ENCODE measurements at regions not wholly inside any gene's neighbourhood (a gene's known extent, or its start where the extent isn't known, plus 50 kb on each side); places are given as distances from the start of the nearest gene placed in this dataset.

DNA sequence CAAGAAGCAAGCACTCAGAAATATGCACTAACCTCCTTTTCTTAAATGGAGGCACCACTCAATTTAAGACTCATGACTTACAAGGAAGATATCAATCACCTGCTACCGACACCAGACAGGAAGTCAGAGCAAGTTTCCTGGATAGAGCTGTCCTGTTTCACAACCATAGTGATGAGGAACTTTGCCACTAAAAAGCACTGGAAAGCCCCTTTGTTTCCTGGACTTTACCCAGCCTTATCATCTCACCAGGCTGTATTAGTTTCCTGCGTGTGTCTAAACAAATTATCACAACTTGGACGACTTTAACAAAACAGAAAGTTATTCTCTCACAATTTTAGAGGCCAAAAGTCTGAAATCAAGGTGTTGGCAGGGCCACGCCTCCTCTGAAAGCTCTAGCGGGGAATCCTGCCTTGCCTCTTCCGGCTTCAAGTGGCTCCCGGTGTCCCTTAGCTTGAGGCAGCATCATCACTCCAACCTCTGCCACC is 253.8 kb upstream of the STXBP5 start:
- no peak overlapping the region for H3K4me3 ChIP-seq (ENCODE audit: low read length)
- no peaks in the 10 kb centered on the region for H3K4me1 ChIP-seq (ENCODE audit: control insufficient read depth, low read depth, low read length)
- H3K9ac ChIP-seq (ENCODE audit: low read length): no peak overlapping the region
- no peaks in the 10 kb centered on the region for H3K27me3 ChIP-seq (ENCODE audit: control insufficient read depth, insufficient read depth, low read length)
- no peak overlapping the region for H3K27ac ChIP-seq (ENCODE audit: low read length)
- H3K9me3 ChIP-seq (ENCODE audit: control insufficient read depth, low read depth, low read length): no peaks in the 10 kb centered on the region
- H3K36me3 ChIP-seq (ENCODE audit: control insufficient read depth, low read depth, low read length): no peaks in the 10 kb centered on the region

DNA sequence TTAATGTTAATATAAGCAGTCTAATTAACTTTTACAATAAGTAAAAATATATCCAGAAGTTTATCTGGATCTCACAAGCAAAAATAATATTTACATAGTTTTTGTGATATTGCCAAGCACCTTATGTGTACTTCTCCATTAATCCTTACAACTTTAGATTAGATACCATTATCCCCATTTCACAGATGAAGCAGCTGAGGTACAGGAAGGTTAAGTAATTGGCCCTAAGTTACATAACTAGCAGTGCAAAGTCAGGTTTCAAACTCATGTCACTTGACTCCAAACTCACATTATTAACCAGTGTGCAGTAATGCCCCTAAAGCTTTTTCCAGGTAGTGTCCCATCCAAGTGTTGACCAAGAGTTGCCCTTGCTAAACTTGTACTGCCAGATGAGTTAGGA is 248.6 kb upstream of the STXBP5 start:
- no peak overlapping the region for H3K27ac ChIP-seq (ENCODE audit: low read length)
- no peaks in the 10 kb centered on the region for H3K9me3 ChIP-seq (ENCODE audit: control insufficient read depth, low read depth, low read length)
- no peak overlapping the region for H3K9ac ChIP-seq (ENCODE audit: low read length)
- H3K27me3 ChIP-seq (ENCODE audit: control insufficient read depth, insufficient read depth, low read length): no peaks in the 10 kb centered on the region
- H3K4me3 ChIP-seq (ENCODE audit: low read length): no peak overlapping the region
- no peaks in the 10 kb centered on the region for H3K4me1 ChIP-seq (ENCODE audit: control insufficient read depth, low read depth, low read length)
- H3K36me3 ChIP-seq (ENCODE audit: control insufficient read depth, low read depth, low read length): no peaks in the 10 kb centered on the region

DNA sequence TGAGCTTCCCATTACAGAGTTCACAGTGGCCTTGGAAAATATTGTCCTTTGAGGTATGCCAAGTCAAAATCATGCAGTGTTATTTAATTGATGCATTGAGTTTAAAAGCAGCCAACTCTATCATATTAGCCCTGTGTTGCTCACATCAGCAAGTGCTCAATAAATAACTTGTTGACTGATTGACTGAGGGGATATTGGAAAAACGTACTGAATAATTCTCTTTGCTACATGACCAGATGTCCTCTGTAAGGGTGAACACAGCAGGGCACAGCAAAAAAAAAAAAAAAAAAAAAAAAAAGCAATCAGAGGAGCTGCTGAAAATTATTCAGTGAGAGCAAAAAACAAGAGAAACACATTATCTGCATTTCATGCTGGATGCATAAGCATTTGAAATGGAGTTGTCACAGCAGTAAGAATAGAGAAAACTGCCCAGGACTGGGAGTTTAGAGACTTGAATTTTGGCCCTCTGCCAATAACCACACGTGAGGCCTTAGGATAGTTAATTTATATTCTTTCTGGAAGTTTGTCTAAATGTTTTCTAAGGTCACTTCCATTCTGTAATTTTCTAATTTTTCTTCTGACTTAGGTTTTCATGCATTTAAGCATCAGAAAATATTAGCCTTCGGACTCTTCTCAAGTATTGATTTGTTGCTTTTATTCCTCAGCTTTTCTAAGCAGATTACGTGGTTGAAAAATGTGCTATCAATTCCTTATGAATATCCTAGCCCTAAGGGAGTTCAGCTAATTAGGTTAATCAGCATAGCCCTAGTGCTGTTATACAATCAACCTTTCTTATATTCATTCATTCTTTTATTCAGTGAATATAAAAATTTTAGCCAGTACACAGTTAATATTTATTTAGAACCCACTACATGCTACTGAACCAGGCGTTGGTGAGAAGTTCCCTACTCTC is 246.8 kb upstream of the STXBP5 start:
- Histone ChIP-seq H3K4me1 (ENCODE audit: control insufficient read depth, low read depth, low read length) (no peaks in the 10 kb centered on the region), H3K9ac (ENCODE audit: low read length) (no peak overlapping the region), H3K4me3 (ENCODE audit: low read length) (no peak overlapping the region), H3K9me3 (ENCODE audit: control insufficient read depth, low read depth, low read length) (no peaks in the 10 kb centered on the region), H3K27me3 (ENCODE audit: control insufficient read depth, insufficient read depth, low read length) (no peaks in the 10 kb centered on the region), H3K36me3 (ENCODE audit: control insufficient read depth, low read depth, low read length) (no peaks in the 10 kb centered on the region), H3K27ac (ENCODE audit: low read length) (no peak overlapping the region)

DNA sequence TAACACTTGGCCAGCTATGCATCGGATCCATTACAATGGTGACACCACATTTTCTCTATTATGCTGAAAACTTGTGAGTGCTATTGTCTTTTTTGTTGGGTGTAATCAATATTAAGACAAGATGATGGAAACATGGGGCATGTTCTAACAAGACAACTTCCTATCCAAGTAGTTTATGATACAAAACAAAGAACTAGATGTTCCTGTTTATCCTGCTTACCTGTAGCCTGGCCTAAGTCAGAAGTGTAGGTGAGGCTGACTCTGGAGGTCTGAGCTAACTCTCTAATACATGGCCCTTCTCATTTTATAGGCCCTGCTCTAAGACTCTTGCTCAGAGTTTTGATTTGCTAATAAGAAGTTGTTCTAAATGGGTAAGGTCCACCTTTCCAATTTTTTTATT is 242.4 kb upstream of the STXBP5 start:
- Histone ChIP-seq H3K9me3 (ENCODE audit: control insufficient read depth, low read depth, low read length) (peaks cover 12% of the 10 kb centered on the region), H3K4me1 (ENCODE audit: control insufficient read depth, low read depth, low read length) (no peaks in the 10 kb centered on the region), H3K9ac (ENCODE audit: low read length) (no peak overlapping the region), H3K4me3 (ENCODE audit: low read length) (no peak overlapping the region), H3K27ac (ENCODE audit: low read length) (no peak overlapping the region), H3K36me3 (ENCODE audit: control insufficient read depth, low read depth, low read length) (no peaks in the 10 kb centered on the region), H3K27me3 (ENCODE audit: control insufficient read depth, insufficient read depth, low read length) (no peaks in the 10 kb centered on the region)

DNA sequence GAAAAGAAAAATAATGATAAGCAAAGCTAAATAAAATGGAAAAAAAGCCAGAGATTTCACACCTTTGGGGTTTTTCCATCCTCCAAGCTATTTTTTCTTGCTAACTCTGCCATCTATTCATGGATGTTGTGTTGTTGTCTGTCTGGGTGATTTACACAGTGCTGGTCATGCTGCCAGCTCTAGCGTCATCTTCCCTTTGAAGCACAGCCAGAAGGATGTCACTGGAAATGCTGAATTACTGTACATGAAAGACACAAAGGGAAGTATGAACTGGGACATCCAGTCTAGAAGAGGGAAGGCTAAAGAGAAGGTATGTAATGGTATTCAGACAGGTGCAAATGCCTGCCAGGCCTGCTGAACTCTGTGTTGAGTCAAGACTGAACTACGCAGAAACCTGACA is 241.9 kb upstream of the STXBP5 start:
- H3K4me1 ChIP-seq (ENCODE audit: control insufficient read depth, low read depth, low read length): no peaks in the 10 kb centered on the region
- H3K27me3 ChIP-seq (ENCODE audit: control insufficient read depth, insufficient read depth, low read length): no peaks in the 10 kb centered on the region
- no peak overlapping the region for H3K4me3 ChIP-seq (ENCODE audit: low read length)
- no peak overlapping the region for H3K27ac ChIP-seq (ENCODE audit: low read length)
- H3K9me3 ChIP-seq (ENCODE audit: control insufficient read depth, low read depth, low read length): peaks cover 12% of the 10 kb centered on the region
- H3K36me3 ChIP-seq (ENCODE audit: control insufficient read depth, low read depth, low read length): no peaks in the 10 kb centered on the region
- H3K9ac ChIP-seq (ENCODE audit: low read length): no peak overlapping the region

DNA sequence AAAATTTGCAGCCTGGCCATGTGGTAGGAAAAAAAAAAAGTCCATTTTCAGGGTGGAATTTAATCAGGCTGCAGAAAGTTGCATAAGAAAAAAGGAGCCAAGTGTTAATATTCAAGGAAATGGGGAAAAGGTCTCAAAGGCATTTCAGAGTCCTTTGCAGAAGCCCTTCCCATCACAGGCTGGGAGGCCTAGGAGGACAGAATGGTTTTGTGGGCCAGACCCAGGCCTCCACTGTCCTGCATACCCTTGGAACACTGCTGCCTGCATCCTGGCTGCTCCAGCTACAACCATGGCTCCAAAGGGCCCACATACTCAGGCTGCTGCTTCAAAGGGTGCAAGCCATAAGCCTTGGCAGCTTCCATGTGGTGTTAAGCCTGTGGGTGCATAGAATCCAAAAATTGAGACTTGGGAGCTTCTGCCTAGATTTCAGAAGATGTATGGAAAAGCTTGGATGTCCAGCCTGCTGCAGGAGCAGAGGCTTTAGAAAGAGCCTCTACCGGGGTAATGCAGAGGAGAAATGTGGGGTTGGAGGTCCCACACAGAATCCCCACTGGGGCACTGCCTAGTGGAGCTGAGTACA is 239.0 kb upstream of the STXBP5 start:
- no peak overlapping the region for H3K9ac ChIP-seq (ENCODE audit: low read length)
- no peaks in the 10 kb centered on the region for H3K36me3 ChIP-seq (ENCODE audit: control insufficient read depth, low read depth, low read length)
- no peak overlapping the region for H3K27ac ChIP-seq (ENCODE audit: low read length)
- no peak overlapping the region for H3K4me3 ChIP-seq (ENCODE audit: low read length)
- peaks cover 12% of the 10 kb centered on the region for H3K9me3 ChIP-seq (ENCODE audit: control insufficient read depth, low read depth, low read length)
- H3K4me1 ChIP-seq (ENCODE audit: control insufficient read depth, low read depth, low read length): no peaks in the 10 kb centered on the region
- no peaks in the 10 kb centered on the region for H3K27me3 ChIP-seq (ENCODE audit: control insufficient read depth, insufficient read depth, low read length)

DNA sequence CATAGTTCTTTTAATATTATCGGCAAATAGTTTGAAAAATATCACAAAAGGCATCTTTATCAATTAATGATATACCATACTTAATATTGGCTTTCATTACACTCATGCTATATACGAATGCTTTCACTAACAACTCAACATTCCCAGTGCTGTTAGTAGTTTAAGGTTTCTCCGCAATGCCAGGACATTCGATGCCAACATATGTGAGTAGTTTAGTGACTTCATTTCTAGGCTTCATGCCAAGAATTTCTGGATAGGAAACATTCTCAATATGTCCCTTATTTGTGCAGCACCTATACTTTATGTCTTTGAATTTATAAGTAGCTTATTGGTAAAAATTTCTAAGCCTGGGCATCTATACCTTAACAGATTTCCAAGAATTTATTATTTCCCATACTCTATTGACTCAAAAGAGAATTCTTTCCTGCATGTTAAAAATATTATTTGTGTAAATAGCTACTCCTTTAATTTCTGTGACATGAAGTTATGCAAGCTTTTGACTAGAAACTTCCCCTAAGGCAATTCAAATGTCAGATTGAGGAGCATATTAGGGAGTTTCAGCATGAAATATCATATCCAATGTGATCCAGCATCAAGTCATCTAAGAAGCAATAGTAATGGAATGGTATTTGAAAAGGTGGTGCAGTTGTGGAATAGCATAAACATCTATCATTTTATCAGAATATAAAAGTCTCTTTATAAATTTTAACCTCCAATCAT is 236.0 kb upstream of the STXBP5 start:
- Histone ChIP-seq H3K27me3 (ENCODE audit: control insufficient read depth, insufficient read depth, low read length) (no peaks in the 10 kb centered on the region), H3K27ac (ENCODE audit: low read length) (no peak overlapping the region), H3K4me1 (ENCODE audit: control insufficient read depth, low read depth, low read length) (no peaks in the 10 kb centered on the region), H3K4me3 (ENCODE audit: low read length) (no peak overlapping the region), H3K36me3 (ENCODE audit: control insufficient read depth, low read depth, low read length) (no peaks in the 10 kb centered on the region), H3K9ac (ENCODE audit: low read length) (no peak overlapping the region), H3K9me3 (ENCODE audit: control insufficient read depth, low read depth, low read length) (peaks cover 12% of the 10 kb centered on the region)

DNA sequence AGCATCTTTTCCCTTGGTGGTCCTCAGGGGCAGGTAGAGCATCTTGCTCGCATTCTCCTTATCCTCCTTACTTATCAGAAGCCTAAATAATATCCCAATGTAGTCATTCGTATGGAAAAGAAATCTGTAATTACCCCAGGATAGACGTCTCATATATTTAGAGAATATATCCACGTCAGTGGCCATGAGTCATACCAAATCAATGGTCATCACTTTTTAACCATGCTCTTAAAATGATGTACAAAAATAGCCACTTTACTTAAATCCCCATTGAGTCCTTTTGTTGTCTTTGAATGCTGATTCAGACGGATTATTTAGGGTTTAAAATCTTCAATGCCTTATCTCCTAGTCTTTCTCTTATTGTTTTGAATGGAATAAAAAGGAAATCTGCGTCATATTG is 231.7 kb upstream of the STXBP5 start:
- H3K27me3 ChIP-seq (ENCODE audit: control insufficient read depth, insufficient read depth, low read length): no peaks in the 10 kb centered on the region
- no peaks in the 10 kb centered on the region for H3K4me1 ChIP-seq (ENCODE audit: control insufficient read depth, low read depth, low read length)
- H3K27ac ChIP-seq (ENCODE audit: low read length): no peak overlapping the region
- H3K36me3 ChIP-seq (ENCODE audit: control insufficient read depth, low read depth, low read length): no peaks in the 10 kb centered on the region
- no peak overlapping the region for H3K9ac ChIP-seq (ENCODE audit: low read length)
- H3K4me3 ChIP-seq (ENCODE audit: low read length): no peak overlapping the region
- no peaks in the 10 kb centered on the region for H3K9me3 ChIP-seq (ENCODE audit: control insufficient read depth, low read depth, low read length)

DNA sequence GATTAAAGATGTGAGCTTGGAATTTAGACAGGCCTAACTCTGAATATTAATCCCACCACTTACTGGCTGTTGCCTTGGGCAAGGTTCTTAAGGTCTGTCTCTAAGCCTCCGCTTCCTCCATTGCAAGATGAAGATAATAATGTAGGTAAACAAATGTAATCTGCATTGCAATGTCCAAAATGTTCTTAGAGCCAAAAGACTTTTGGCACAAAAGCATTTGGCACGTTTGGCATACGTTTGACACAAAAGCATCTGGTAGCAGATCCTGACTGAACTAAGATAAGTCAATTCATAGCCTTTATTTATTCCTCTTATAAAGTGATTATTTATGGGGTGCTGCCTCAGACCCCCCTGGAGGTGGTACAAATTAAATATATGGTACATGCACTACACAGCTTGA is 229.9 kb upstream of the STXBP5 start:
- Histone ChIP-seq H3K27ac (ENCODE audit: low read length) (no peak overlapping the region), H3K9me3 (ENCODE audit: control insufficient read depth, low read depth, low read length) (no peaks in the 10 kb centered on the region), H3K4me1 (ENCODE audit: control insufficient read depth, low read depth, low read length) (no peaks in the 10 kb centered on the region), H3K4me3 (ENCODE audit: low read length) (no peak overlapping the region), H3K36me3 (ENCODE audit: control insufficient read depth, low read depth, low read length) (no peaks in the 10 kb centered on the region), H3K9ac (ENCODE audit: low read length) (no peak overlapping the region), H3K27me3 (ENCODE audit: control insufficient read depth, insufficient read depth, low read length) (no peaks in the 10 kb centered on the region)

DNA sequence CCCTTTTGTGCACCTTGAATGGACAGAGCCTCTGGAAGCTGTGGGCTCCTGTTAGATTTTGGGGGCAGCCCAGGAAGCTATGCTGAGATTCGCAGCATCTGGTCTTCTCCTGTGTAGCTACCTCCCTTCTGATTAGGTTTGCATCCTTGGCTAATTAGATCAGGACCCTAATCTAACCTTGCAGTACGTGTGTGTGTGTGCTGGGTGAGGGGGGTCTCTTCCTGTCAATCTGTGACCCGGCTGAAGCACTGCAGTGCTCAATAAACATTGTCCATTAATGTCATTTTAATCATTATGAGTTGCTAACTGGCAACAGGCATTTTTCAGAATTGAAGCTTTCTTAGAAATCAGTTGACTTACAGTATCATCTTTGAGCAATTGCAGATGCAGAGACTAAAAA is 229.1 kb upstream of the STXBP5 start:
- Histone ChIP-seq H3K36me3 (ENCODE audit: control insufficient read depth, low read depth, low read length) (no peaks in the 10 kb centered on the region), H3K27ac (ENCODE audit: low read length) (no peak overlapping the region), H3K9ac (ENCODE audit: low read length) (no peak overlapping the region), H3K4me1 (ENCODE audit: control insufficient read depth, low read depth, low read length) (no peaks in the 10 kb centered on the region), H3K4me3 (ENCODE audit: low read length) (no peak overlapping the region), H3K9me3 (ENCODE audit: control insufficient read depth, low read depth, low read length) (no peaks in the 10 kb centered on the region), H3K27me3 (ENCODE audit: control insufficient read depth, insufficient read depth, low read length) (no peaks in the 10 kb centered on the region)

DNA sequence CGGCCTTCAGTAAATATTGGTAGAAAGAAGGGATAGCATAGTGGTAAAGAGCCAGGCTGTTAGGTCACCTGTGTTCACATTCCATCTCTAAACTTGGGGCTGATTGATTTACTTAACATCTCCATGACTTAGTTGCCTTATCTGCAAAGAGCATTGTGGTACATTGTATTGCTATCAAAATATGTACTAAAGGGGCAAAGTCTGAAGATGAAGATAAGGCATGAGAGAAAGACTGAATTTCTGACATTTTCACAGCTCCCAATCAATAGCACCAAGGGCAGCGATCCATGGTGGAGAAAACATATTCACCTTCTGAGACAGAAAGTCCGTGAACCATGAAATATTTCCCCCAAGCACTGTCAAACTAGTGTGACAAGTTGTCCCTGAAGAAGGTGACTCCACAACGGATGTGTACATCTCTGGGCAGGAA is 223.3 kb upstream of the STXBP5 start:
- H3K4me1 ChIP-seq (ENCODE audit: control insufficient read depth, low read depth, low read length): no peaks in the 10 kb centered on the region
- no peak overlapping the region for H3K4me3 ChIP-seq (ENCODE audit: low read length)
- H3K36me3 ChIP-seq (ENCODE audit: control insufficient read depth, low read depth, low read length): no peaks in the 10 kb centered on the region
- H3K9ac ChIP-seq (ENCODE audit: low read length): no peak overlapping the region
- H3K27ac ChIP-seq (ENCODE audit: low read length): no peak overlapping the region
- H3K27me3 ChIP-seq (ENCODE audit: control insufficient read depth, insufficient read depth, low read length): no peaks in the 10 kb centered on the region
- H3K9me3 ChIP-seq (ENCODE audit: control insufficient read depth, low read depth, low read length): no peaks in the 10 kb centered on the region
